Left renal pelvis (tissue), 4 donors: ENCODE measurements at regions not wholly inside any gene's neighbourhood (a gene's known extent, or its start where the extent isn't known, plus 50 kb on each side); places are given as distances from the start of the nearest gene placed in this dataset.

Experiments used
- DNase-seq, 4 donors: peaks; one replicate each; pipeline ENCODE4 v3.0.0-alpha.2; 2013; ENCODE audit warnings: low read depth in 4 of 4, low spot score in 3 of 4

GRCh38 chr17:79478841-79479240 is 132.0 kb downstream of the RBFOX3 start:
- no peak for DNase-seq

DNA sequence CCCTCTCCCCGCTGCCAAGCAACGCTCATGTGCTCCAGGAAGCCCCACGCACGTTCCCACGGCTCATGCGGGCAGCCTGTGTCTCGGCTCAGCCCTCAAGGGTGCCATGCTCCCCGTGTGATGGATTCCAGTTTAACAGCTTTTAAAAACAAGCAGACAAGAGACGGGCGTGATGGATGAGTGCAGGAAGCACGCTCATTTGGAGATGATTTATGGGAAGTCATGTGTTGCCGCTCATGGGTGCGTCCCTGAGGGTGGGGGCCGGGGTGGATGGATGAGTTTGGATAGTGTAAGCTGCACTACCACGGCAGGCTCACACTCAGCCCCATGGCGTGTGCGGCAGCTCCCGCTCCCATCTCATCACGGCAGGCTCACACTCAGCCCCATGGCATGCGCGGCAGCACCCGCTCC is 132.8 kb downstream of the RBFOX3 start:
- peak in 1 of 4 donors; percentile 6 for DNase-seq

GRCh38 chr17:79476074-79476652 is 134.7 kb downstream of the RBFOX3 start:
- DNase-seq = no peak

- no peak for DNase-seq
These were observed 136.9 kb downstream of the RBFOX3 start for GRCh38 chr17:79473876-79474440.

- DNase-seq = no peak
These were observed 137.6 kb downstream of the RBFOX3 start for GRCh38 chr17:79473111-79473875.

DNA sequence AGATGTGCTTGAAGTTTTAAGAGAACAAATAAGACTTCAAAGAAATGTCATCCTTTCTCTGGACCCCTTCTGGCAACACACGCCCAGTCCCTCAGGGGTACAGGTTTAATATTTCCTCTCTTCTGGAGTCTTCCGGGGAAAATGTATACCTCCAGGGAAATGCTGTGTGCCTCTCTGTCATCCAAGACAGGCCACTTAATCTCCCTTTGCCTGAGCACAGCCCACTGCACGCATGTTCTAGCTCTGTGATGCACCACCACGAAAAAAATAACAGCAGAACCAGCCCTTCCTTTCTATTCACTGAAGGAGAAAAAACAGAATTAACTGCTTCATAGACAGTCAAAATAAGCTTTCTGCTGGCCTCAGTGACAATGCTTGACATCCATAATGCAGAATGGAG is 140.1 kb downstream of the RBFOX3 start:
- DNase-seq = no peak

DNA sequence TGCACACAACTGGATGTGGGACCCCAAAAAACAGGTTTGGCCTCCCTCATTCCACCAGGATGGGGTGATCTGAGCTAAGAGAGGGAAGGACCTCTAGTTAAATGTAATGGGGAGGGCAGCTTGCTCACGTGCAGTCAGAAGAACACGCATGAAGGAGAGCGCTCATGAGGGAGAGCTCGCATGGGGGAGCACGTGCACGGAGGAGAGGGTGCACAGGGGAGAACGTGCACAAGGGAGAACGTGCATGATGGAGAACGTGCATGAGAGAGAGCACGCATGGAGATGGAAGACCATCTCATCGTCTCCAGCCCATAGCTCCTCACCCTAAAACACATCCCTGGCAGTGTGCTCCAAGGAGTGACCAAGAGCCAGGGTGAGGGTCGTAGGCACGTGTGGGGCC is 141.2 kb downstream of the RBFOX3 start:
- DNase-seq = no peak

DNA sequence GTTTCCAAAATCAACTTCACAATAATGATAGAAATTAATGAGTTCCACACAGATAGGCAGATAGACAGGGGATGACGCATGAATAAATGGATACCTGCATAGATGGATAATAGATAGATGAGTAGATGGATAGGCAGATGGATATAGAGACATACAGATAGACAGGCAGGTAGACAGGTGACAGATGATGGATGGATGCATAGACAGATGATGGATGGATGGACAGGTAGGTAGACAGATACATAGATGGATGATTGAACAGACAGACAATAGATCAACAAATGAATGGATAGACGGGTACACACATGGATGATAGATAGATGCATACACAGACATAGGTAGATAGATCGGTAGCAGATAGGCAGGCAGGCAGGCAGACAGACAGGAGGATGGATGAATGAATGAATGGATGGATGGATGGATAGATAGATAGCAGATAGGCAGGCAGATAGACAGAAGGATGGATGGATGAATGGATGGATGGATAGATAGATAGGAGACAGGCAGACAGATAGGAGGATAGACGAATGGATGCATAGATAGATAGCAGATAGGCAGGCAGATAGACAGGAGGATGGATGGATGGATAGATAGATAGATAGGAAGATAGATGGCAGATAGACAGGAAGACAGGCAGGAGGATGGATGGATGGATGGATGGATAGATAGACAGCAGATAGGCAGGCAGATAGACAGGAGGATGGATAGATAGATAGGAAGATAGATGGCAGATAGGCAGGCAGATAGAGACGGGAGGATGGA is 142.5 kb downstream of the RBFOX3 start:
- no peak for DNase-seq

GRCh38 chr17:79466562-79467350 is 144.1 kb downstream of the RBFOX3 start:
- DNase-seq = no peak

DNA sequence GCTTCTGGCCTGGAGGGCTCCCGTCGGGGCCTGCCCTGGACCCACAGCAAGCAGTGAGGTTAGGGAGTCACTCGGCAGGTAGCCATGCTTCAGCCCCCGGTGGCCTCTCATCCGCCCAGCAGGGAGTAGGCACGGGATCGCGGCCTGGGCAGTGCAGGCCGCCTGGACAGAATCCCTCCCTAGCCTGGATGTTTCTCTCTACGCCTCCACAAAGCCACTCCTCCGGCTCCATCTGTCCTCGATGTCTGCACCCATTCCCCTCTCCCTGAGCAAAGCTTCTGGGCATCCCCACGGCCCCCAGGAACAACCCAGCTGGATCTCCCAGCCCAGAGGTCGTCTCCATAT is 145.2 kb downstream of the RBFOX3 start:
- DNase-seq = no peak

DNA sequence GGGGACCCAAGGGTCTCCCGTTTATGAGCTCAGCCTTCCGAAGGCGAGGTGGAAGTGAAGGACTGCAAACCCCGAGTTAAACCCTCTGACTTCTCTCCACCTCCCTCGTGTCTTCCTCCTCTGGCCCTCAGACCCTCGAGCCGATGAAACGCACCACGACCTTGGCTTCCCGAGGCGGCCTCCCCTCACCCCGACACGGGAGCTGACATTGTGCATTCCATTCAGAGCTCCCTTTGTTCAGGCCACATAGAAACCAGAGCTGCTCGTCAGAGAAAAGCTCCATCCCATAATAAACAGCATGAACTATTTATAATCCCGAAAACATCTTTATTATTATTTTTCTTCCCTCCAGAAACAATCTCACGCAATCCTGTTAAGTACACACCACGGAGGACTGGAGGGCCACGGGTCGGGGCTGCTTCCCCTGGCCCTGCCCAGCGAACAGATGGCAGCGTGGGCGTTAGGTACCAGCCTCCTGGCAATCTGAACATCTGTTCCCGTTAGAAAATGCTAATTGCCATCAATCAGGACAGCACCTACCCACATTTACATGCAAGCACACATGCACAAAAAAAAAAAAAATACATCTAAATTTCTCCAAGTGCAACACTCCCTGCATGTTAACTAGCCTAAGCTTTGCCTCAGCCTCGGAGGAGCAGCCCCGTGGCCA is 145.7 kb downstream of the RBFOX3 start:
- DNase-seq = no peak

- DNase-seq = no peak
These were observed 146.4 kb downstream of the RBFOX3 start for GRCh38 chr17:79464318-79465010.

- DNase-seq = no peak
These were observed 147.2 kb downstream of the RBFOX3 start for GRCh38 chr17:79463421-79464317.

GRCh38 chr17:79461041-79461440 is 149.8 kb downstream of the RBFOX3 start:
- DNase-seq = no peak

DNA sequence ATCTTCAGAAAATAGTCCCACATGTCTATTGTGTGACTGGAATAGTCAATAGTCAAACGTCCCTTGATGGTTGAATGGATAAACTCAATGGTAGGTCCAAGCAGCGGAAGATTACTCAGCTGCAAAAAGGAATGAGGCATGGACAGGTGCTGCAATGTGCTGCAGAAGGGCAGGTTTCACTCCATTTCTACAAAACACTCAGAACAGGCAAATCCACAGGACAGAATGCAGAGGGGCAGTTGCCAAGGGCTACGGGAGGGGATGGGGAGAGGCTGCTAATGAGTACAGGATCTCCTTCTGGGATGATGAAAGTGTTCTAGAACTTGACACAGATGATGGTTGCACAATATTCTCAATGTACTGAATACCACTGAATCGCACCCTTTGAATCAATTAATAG is 151.0 kb downstream of the RBFOX3 start:
- DNase-seq = no peak

- DNase-seq = no peak
These were observed 151.7 kb downstream of the RBFOX3 start for GRCh38 chr17:79459003-79459655.

- DNase-seq = no peak
These were observed 152.5 kb downstream of the RBFOX3 start for GRCh38 chr17:79458356-79458755.

DNA sequence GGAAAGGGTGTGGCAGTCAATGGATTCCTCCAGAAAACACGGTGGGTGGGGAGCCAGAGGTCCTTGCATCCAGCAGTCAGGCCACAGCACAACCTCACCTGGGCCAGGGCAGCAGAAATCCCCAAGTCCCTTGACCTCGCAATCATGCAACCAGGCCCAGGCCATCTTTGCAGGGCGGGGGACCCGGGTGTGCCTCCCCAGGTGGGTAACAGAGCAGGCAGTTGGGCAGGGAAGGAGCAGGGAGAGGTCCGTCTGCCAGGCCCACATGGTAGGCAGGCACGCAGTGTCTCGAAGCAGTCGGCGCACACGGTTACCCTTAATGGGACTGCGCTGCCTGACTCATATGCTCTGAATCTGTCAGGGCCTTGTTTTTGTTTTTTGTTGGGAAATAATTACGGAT is 153.0 kb downstream of the RBFOX3 start:
- no peak for DNase-seq
